ENCODE measurements at regions not wholly inside any gene's neighbourhood (a gene's known extent, or its start where the extent isn't known, plus 50 kb on each side); places are given as distances from the start of the nearest gene placed in this dataset.

DNA sequence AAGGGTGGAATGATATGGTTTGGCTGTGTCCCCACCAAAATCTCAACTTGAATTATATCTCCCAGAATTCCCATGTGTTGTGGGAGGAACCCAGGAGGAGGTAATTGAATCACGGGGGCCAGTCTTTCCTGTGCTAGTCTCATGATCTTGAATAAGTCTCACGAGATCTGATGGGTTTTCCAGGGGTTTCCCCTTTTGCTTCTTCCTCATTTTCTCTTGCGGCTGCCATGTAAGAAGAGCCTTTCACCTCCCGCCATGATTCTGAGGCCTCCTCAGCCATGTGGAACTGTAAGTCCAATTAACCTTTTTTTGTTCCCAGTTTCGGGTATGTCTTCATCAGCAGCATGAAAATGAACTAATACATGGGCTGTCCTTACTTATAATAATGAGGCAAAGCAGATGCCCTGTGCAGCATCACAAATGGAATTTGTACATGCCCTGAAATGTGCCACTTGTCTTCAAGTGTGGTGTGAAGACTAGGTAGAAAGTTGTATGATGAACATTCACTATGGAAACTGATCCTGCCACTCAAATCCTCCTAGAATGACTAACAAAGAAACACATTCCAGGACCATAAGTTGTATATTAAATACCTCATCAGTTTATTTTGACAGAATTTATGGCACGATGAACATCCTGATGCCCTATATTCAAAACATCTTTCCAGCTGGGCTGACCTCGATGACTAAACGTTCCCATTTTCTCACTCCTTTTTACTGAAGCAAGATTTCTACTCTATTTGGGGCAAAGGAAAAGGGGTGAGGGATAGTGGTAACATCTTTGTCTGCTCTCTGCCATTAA lies 122.8 kb upstream of the CTTNBP2 start:
- POLR2A ChIA-PET (ENCODE audit: low non-redundant PET) = no interaction called here
- H3K27ac ChIP-seq = no peak overlapping the region
- TF ChIP-seq, protein P1, sequence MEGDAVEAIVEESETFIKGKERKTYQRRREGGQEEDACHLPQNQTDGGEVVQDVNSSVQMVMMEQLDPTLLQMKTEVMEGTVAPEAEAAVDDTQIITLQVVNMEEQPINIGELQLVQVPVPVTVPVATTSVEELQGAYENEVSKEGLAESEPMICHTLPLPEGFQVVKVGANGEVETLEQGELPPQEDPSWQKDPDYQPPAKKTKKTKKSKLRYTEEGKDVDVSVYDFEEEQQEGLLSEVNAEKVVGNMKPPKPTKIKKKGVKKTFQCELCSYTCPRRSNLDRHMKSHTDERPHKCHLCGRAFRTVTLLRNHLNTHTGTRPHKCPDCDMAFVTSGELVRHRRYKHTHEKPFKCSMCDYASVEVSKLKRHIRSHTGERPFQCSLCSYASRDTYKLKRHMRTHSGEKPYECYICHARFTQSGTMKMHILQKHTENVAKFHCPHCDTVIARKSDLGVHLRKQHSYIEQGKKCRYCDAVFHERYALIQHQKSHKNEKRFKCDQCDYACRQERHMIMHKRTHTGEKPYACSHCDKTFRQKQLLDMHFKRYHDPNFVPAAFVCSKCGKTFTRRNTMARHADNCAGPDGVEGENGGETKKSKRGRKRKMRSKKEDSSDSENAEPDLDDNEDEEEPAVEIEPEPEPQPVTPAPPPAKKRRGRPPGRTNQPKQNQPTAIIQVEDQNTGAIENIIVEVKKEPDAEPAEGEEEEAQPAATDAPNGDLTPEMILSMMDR (conservative IDR thresholded peaks at IDR 0.05; ENCODE audit: low read depth) = no peak
- peak; percentile 44 for DNase-seq (ENCODE audit: low spot score)
- CTCF ChIA-PET = no interaction called here

DNA sequence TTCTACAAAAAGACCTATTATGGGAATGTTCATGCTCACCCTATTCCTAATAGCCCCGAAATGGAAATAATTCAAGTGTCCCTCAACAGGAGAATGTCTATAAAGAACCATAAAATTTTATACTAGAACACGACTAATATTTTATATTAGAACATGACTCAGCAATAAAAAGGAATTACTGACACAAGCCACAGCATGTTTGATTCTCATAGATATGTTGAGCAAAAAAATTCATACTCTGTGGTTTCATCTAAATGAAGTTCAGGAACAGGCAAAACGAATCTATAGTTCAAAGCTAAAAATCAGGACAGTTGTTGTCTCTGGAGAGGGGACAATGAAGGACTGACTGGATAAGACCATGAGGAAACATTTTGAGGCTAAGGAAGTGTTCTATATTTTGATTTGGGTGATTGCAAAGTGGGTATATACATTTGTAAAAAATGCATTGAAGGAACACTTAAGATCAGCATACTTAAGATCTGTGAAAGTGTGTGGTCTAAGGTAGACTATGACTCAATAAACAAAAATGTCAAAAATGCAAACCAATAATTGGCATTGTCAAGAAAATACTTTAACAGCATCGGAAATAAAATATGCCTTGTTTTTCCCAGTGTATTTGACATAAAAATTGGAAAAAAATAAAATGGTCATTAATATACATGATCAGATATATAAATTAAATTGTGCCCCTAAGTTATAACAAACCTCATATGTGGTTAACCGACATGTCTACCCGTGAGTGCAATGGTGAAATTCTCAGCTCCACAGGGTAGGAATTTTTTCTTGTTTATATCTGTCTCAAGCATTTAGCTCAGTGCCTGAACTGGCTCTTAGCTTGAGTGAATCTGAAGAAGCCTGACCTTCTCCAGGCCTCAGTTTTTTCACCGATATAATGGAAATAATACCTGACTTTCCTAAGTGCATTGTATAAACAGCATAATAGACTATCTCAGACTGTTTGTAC lies 124.9 kb upstream of the CTTNBP2 start:
- TF ChIP-seq, protein P1 (conservative IDR thresholded peaks at IDR 0.05; ENCODE audit: low read depth) = no peak

DNA sequence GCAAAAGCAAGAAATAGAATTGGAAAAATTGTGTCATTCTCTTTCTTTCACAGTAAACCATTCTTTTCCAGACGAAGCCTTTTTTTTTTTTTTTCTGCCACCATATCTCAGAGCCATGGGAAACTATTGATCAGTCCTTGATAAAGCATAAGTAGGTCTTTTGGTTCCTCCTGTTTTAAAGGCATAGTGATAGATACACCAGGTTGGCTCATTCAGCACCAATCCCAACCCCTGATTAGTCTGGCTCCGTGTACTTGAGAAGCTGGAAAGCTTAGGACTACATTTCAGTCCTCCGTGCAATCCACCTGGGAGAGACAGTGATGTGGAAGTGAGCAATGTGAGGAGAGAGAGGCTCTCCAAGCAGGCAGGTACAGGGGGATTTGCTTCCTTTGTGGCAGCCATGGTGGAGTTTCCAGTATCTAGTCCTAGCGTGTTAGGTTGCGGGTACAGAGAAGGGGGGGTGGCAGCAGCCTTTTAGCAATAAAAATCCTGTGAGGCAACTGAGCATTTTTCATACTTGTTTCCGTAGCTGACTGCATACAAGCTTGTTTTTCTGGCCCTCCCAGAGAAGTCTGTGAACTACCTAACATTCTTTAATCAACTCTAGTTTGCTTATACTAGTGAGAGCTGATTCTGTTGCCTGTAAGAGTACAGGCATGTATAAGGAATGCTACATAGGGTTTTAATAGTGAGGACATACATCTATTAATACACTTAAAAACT lies 127.4 kb upstream of the CTTNBP2 start:
- ChIA-PET POLR2A (ENCODE audit: low non-redundant PET) (no interaction called here), CTCF (no interaction called here)
- TF ChIP-seq, protein P1 (conservative IDR thresholded peaks at IDR 0.05; ENCODE audit: low read depth) = no peak

More for the DNA sequence above, 124.9 kb upstream of the CTTNBP2 start:
- ChIA-PET POLR2A (ENCODE audit: low non-redundant PET) (no interaction called here), CTCF (no interaction called here)
- H3K27ac ChIP-seq = no peak overlapping the region
- peak; percentile 49 for DNase-seq (ENCODE audit: low spot score)

DNA sequence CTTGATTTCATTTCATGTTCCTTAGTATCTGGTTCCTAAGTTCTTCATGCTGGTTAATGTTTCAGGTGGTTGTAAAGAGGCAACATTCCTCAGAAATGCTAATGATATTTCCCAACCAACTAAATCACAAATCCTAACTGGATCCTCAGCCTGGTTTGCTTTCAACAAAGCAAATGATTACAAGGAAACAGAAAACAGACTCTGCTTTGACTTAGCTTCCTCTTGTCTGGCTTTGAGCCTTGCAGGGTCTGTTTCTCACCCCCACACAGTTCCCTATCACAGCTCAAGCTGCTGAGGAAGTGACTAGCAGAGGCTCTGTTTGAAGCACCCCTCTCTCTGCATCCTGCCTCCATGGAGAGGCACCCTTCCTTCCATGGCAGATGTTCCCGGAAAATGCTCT lies 130.2 kb upstream of the CTTNBP2 start:
- POLR2A ChIA-PET (ENCODE audit: low non-redundant PET) = no interaction called here
- H3K27ac ChIP-seq = no peak overlapping the region
- TF ChIP-seq, protein P1 (conservative IDR thresholded peaks at IDR 0.05; ENCODE audit: low read depth) = no peak
- no peak for DNase-seq (ENCODE audit: low spot score)
- CTCF ChIA-PET = interaction anchor here (0.6 kb wide), 1 partner anchor 150 kb away, joined by 5 read pairs; no protein-coding TSS in a partner anchor

More for the DNA sequence above, 127.4 kb upstream of the CTTNBP2 start:
- H3K27ac ChIP-seq = no peak overlapping the region
- no peak for DNase-seq (ENCODE audit: low spot score)

DNA sequence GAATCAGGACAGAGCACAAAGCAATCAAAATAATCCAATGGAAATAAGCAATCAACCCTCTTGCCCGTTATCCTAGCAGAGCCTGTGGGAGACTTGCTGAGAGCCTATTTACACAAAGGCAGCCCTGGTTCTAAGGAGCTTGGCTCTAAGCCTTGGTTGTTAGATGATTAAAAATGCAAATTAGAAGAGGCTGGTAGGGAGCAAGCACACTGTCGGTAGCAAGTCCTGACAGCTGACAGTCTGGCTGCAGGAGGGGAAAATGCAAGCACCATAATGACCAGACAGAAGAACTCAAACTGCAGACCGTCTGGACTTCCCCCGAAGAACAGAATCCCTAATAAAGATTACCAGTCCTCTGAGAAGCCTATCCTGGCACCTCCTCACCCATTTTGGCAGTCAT lies 131.8 kb upstream of the CTTNBP2 start:
- H3K27ac ChIP-seq = no peak overlapping the region
- DNase-seq (ENCODE audit: low spot score) = no peak
- POLR2A ChIA-PET (ENCODE audit: low non-redundant PET) = no interaction called here
- CTCF ChIA-PET = no interaction called here
- TF ChIP-seq, protein P1 (conservative IDR thresholded peaks at IDR 0.05; ENCODE audit: low read depth) = no peak

DNA sequence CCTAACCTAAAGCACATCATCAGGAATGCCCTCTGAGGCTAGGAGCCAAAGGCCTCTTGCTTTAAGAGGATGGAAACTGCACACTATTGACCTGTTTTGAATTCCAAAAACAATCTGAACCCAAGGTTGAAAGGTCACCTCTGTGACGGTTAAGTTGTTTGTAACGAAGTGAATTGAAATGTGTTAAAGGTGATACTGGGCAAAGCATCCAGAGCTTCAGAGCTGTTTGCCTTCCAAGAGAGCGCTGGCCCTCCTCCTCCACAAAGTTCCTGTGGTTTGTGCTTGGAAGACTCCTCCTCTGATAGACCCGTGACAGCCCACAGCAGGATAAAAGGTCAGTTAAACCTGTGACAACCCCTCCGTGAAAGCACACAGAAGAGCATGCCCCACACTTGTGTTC lies 133.7 kb upstream of the CTTNBP2 start:
- ChIA-PET CTCF (no interaction called here), POLR2A (ENCODE audit: low non-redundant PET) (no interaction called here)
- no peak overlapping the region for H3K27ac ChIP-seq
- TF ChIP-seq, protein P1 (conservative IDR thresholded peaks at IDR 0.05; ENCODE audit: low read depth) = no peak
- DNase-seq (ENCODE audit: low spot score) = no peak
